ENCODE measurements at regions not wholly inside any gene's neighbourhood (a gene's known extent, or its start where the extent isn't known, plus 50 kb on each side); places are given as distances from the start of the nearest gene placed in this dataset.

DNA sequence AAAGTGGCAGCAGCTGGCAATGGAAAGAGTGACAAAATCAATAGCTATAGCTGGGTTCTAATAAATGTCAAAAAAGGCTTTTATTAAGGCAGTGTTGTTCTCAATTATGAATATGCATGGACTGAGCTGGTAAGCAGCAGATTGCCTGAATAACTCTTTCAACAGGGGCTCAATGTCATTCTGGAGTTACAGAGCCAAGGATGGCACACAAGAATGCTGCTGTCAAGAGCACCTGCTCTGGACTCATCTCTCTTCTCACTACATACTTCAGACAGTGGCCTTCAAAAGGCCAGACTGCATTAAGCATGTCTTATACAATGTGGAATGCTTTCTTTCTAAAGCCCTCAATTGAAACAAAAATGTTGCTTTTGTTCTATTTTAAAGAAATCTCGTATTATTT, 351.4 kb downstream of the KLHL13 start:
- TF ChIP-seq CTCF (IDR thresholded peaks at IDR 0.05) (no peak), EP300 (IDR thresholded peaks at IDR 0.05) (no peak)
